ENCODE measurements at regions not wholly inside any gene's neighbourhood (a gene's known extent, or its start where the extent isn't known, plus 50 kb on each side); places are given as distances from the start of the nearest gene placed in this dataset.
A peak's percentile ranks its signal among the peaks of the same experiment; 100 is the strongest.

GRCh38 chr18:53944721-53945120, 279.7 kb downstream of the MBD2 start:
- H3K4me3 ChIP-seq (replicated peaks; ENCODE audit: low read depth, low read length): no peak overlapping the region
- no peak for DNase-seq (ENCODE audit: extremely low read depth, low read depth)
- TF ChIP-seq CTCF (IDR thresholded peaks at IDR 0.05; ENCODE audit: low read depth, low read length, missing control alignments): no peak

GRCh38 chr18:53943326-53943860, 281.1 kb downstream of the MBD2 start:
- H3K4me3 ChIP-seq (replicated peaks; ENCODE audit: low read depth, low read length): no peak overlapping the region
- DNase-seq (ENCODE audit: extremely low read depth, low read depth): no peak
- TF ChIP-seq CTCF (IDR thresholded peaks at IDR 0.05; ENCODE audit: low read depth, low read length, missing control alignments): no peak

GRCh38 chr18:53941601-53942338, 282.7 kb downstream of the MBD2 start:
- peak; percentile 1 for DNase-seq (ENCODE audit: extremely low read depth, low read depth)
- no peak overlapping the region for H3K4me3 ChIP-seq (replicated peaks; ENCODE audit: low read depth, low read length)
- TF ChIP-seq CTCF (IDR thresholded peaks at IDR 0.05; ENCODE audit: low read depth, low read length, missing control alignments): no peak

- no peak for TF ChIP-seq CTCF (IDR thresholded peaks at IDR 0.05; ENCODE audit: low read depth, low read length, missing control alignments)
- DNase-seq (ENCODE audit: extremely low read depth, low read depth): no peak
- no peak overlapping the region for H3K4me3 ChIP-seq (replicated peaks; ENCODE audit: low read depth, low read length)
These were observed 287.4 kb downstream of the MBD2 start for GRCh38 chr18:53937037-53937436.

- H3K4me3 ChIP-seq (replicated peaks; ENCODE audit: low read depth, low read length): no peak overlapping the region
- DNase-seq (ENCODE audit: extremely low read depth, low read depth): no peak
- TF ChIP-seq CTCF (IDR thresholded peaks at IDR 0.05; ENCODE audit: low read depth, low read length, missing control alignments): no peak
These were observed 288.7 kb downstream of the MBD2 start for GRCh38 chr18:53935803-53936202.

- TF ChIP-seq CTCF (IDR thresholded peaks at IDR 0.05; ENCODE audit: low read depth, low read length, missing control alignments): no peak
- no peak for DNase-seq (ENCODE audit: extremely low read depth, low read depth)
- no peak overlapping the region for H3K4me3 ChIP-seq (replicated peaks; ENCODE audit: low read depth, low read length)
These were observed 289.1 kb downstream of the MBD2 start for GRCh38 chr18:53935399-53935798.

Measured in HFF-Myc (cell line).